ENCODE measurements at regions not wholly inside any gene's neighbourhood (a gene's known extent, or its start where the extent isn't known, plus 50 kb on each side); places are given as distances from the start of the nearest gene placed in this dataset.

DNA sequence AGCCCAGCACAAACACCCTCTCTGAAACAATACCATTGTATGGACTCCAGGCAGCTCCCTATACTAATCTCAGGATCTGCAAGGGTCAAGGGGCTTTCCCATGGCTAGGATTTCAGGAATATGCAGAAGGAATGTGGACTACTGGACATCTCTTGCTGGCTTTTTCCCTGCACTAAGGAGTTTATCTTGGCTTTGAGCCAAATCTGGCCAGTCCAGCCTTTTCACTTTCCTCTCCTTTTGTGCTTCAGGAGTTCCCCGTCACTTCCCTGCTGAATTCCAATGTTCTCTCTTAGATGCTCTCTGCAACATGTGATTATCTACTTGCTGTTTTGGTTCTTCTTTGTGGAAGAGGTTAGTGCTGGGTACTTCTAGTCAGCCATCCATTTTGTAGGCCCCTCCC, 568.2 kb downstream of the HDGFL1 start:
- Histone ChIP-seq H3K9me3 (no peaks in the 10 kb centered on the region), H3K36me3 (ENCODE audit: control insufficient read depth in 2 of 2, extremely low read depth in 1 of 2, insufficient read depth in 1 of 2, low read length in 1 of 2) (no peaks in the 10 kb centered on the region), H3K27me3 (replicated peaks in 1 of 2; ENCODE audit: control insufficient read depth in 2 of 2, extremely low read depth in 1 of 2, insufficient read depth in 2 of 2, low read length in 1 of 2) (no peaks in the 10 kb centered on the region), H3K4me1 (ENCODE audit: control insufficient read depth in 1 of 2, extremely low read depth in 1 of 2, insufficient read depth in 2 of 2, low read length in 2 of 2) (no peaks in the 10 kb centered on the region), H3K4me3 (ENCODE audit: control insufficient read depth in 1 of 2, extremely low read depth in 1 of 2, low read length in 1 of 2) (no peak overlapping the region), H3K27ac (ENCODE audit: low read length) (no peak overlapping the region)
- Mint-ChIP-seq H3K4me1 (no peaks in the 10 kb centered on the region), H3K27me3 (no peaks in the 10 kb centered on the region), H3K9me3 (peaks cover 8 to 32% (median 13%) of the 10 kb centered on the region in 3 donors), H3K4me3 (no peak overlapping the region), H3K36me3 (no peaks in the 10 kb centered on the region), H3K27ac (no peak overlapping the region)
- DNase-seq (no peak), ATAC-seq (replicated peaks in 1 of 4) (no peak)
- ChIA-PET CTCF (no interaction called here), POLR2A (no interaction called here)
- WGBS (ENCODE audit: insufficient coverage): no CpG with 5 or more reads among the region's 1 CpG

DNA sequence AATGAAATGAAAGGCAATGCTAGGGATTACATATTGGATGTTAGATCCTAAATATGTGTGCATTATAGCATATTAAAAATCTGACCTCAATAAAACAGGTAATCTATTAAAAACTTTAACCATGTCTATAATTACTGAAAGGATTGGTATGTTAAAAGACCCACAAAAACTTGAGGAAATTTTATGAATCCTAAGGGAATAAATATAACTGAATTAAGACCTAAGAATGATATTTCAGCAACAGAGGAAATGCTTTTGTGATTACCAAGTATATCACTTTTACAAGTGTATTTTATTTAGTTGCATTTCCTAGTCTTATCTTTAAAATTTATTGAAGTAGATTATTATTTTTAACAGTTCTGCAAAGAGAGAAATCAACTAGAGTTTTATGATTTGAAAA, 571.5 kb downstream of the HDGFL1 start:
- CTCF ChIA-PET: no interaction called here
- H3K9me3 Mint-ChIP-seq: peaks cover 2 to 16% (median 9%) of the 10 kb centered on the region in 3 donors
- Histone ChIP-seq H3K27me3 (replicated peaks in 1 of 2; ENCODE audit: control insufficient read depth in 2 of 2, extremely low read depth in 1 of 2, insufficient read depth in 2 of 2, low read length in 1 of 2) (no peaks in the 10 kb centered on the region), H3K36me3 (ENCODE audit: control insufficient read depth in 2 of 2, extremely low read depth in 1 of 2, insufficient read depth in 1 of 2, low read length in 1 of 2) (no peaks in the 10 kb centered on the region), H3K27ac (ENCODE audit: low read length) (no peak overlapping the region), H3K4me1 (ENCODE audit: control insufficient read depth in 1 of 2, extremely low read depth in 1 of 2, insufficient read depth in 2 of 2, low read length in 2 of 2) (no peaks in the 10 kb centered on the region), H3K4me3 (ENCODE audit: control insufficient read depth in 1 of 2, extremely low read depth in 1 of 2, low read length in 1 of 2) (no peak overlapping the region), H3K9me3 (no peaks in the 10 kb centered on the region)
- H3K27me3 Mint-ChIP-seq: no peaks in the 10 kb centered on the region
- no peak for DNase-seq
- no peaks in the 10 kb centered on the region for H3K4me1 Mint-ChIP-seq
- H3K27ac Mint-ChIP-seq: no peak overlapping the region
- H3K36me3 Mint-ChIP-seq: no peaks in the 10 kb centered on the region
- no peak for ATAC-seq (replicated peaks in 1 of 4)
- POLR2A ChIA-PET: no interaction called here
- H3K4me3 Mint-ChIP-seq: no peak overlapping the region

DNA sequence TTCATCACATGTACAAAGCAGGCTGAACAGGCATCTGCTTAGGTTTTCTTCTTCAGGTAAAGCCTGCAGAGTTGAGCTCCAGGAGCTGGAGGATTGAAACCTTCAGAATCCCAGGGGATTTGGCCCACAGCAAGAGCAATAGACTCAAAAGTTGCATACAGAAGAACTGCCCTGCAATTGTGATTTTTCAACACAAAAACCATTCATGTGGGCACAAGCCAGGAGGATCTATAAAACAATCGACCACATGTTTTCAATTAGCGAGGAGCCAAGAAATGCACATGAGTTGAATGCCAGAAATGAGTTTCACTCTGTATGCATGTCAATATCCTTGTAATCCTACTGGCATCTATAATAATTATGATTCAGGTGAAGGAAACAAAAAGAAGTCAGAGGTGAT, 576.4 kb downstream of the HDGFL1 start:
- Histone ChIP-seq H3K27ac (ENCODE audit: low read length) (no peak overlapping the region), H3K9me3 (no peaks in the 10 kb centered on the region), H3K27me3 (replicated peaks in 1 of 2; ENCODE audit: control insufficient read depth in 2 of 2, extremely low read depth in 1 of 2, insufficient read depth in 2 of 2, low read length in 1 of 2) (no peaks in the 10 kb centered on the region), H3K4me3 (ENCODE audit: control insufficient read depth in 1 of 2, extremely low read depth in 1 of 2, low read length in 1 of 2) (no peak overlapping the region), H3K4me1 (ENCODE audit: control insufficient read depth in 1 of 2, extremely low read depth in 1 of 2, insufficient read depth in 2 of 2, low read length in 2 of 2) (no peaks in the 10 kb centered on the region), H3K36me3 (ENCODE audit: control insufficient read depth in 2 of 2, extremely low read depth in 1 of 2, insufficient read depth in 1 of 2, low read length in 1 of 2) (no peaks in the 10 kb centered on the region)
- POLR2A ChIA-PET: no interaction called here
- peaks cover 0 to 3% (median 3%) of the 10 kb centered on the region in 3 donors for H3K9me3 Mint-ChIP-seq
- H3K4me1 Mint-ChIP-seq: no peaks in the 10 kb centered on the region
- ATAC-seq (replicated peaks in 1 of 4): no peak
- no peak overlapping the region for H3K27ac Mint-ChIP-seq
- H3K27me3 Mint-ChIP-seq: no peaks in the 10 kb centered on the region
- no peak overlapping the region for H3K4me3 Mint-ChIP-seq
- H3K36me3 Mint-ChIP-seq: no peaks in the 10 kb centered on the region
- CTCF ChIA-PET: no interaction called here
- no CpG with 5 or more reads among the region's 2 CpGs for WGBS (ENCODE audit: insufficient coverage)
- no peak for DNase-seq

DNA sequence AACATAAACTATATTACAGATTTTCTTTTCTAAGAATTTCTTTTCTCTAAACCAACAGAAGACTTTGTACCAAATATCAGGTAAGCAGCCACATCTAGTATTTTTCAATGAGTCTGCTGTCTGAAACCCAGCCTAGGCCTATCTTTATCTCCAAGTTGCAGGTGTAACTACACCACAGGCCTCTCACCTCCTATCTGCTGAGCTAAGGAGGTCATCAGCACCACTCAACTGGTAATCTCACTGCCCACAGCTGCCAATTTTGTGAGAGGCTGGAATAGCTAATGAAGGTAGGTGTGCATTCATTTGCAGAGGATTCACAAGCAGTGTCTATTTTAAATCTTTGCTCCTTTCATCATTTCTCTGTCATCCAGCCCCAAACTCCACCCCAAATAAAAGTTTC, 584.8 kb downstream of the HDGFL1 start:
- no peaks in the 10 kb centered on the region for H3K27me3 Mint-ChIP-seq
- H3K4me1 Mint-ChIP-seq: no peaks in the 10 kb centered on the region
- ChIA-PET POLR2A (no interaction called here), CTCF (no interaction called here)
- DNase-seq: no peak
- H3K36me3 Mint-ChIP-seq: no peaks in the 10 kb centered on the region
- no peak for ATAC-seq (replicated peaks in 1 of 4)
- Histone ChIP-seq H3K27me3 (replicated peaks in 1 of 2; ENCODE audit: control insufficient read depth in 2 of 2, extremely low read depth in 1 of 2, insufficient read depth in 2 of 2, low read length in 1 of 2) (no peaks in the 10 kb centered on the region), H3K4me3 (ENCODE audit: control insufficient read depth in 1 of 2, extremely low read depth in 1 of 2, low read length in 1 of 2) (no peak overlapping the region), H3K4me1 (ENCODE audit: control insufficient read depth in 1 of 2, extremely low read depth in 1 of 2, insufficient read depth in 2 of 2, low read length in 2 of 2) (no peaks in the 10 kb centered on the region), H3K9me3 (no peaks in the 10 kb centered on the region), H3K36me3 (ENCODE audit: control insufficient read depth in 2 of 2, extremely low read depth in 1 of 2, insufficient read depth in 1 of 2, low read length in 1 of 2) (no peaks in the 10 kb centered on the region), H3K27ac (ENCODE audit: low read length) (no peak overlapping the region)
- no peak overlapping the region for H3K27ac Mint-ChIP-seq
- H3K4me3 Mint-ChIP-seq: no peak overlapping the region
- peaks cover 7 to 13% (median 7%) of the 10 kb centered on the region in 3 donors for H3K9me3 Mint-ChIP-seq

DNA sequence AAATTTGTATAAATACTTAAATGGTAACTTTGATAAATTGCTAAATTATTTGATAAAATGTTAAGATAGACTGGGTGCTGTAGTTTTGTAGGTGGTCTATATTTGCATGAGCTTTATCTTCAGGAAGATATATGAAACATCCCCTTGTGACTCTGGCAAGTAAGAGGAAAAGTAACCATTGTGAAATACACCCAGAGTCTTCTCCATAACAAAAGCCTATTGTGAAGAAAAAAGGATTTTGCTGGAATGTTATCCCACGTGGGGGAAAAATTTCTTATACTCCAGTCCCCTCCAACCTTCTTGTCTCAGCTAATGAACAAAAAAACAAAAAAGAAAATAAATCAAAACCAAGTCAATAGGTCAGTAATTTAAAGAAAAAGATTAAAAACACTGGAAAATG, 600.7 kb downstream of the HDGFL1 start:
- no CpG with 5 or more reads among the region's 1 CpG for whole genome bisulfite sequencing (ENCODE audit: insufficient coverage)
- Histone ChIP-seq H3K27ac (ENCODE audit: low read length) (no peak overlapping the region), H3K27me3 (replicated peaks in 1 of 2; ENCODE audit: control insufficient read depth in 2 of 2, extremely low read depth in 1 of 2, insufficient read depth in 2 of 2, low read length in 1 of 2) (no peaks in the 10 kb centered on the region), H3K9me3 (no peaks in the 10 kb centered on the region), H3K4me3 (ENCODE audit: control insufficient read depth in 1 of 2, extremely low read depth in 1 of 2, low read length in 1 of 2) (no peak overlapping the region), H3K36me3 (ENCODE audit: control insufficient read depth in 2 of 2, extremely low read depth in 1 of 2, insufficient read depth in 1 of 2, low read length in 1 of 2) (no peaks in the 10 kb centered on the region), H3K4me1 (ENCODE audit: control insufficient read depth in 1 of 2, extremely low read depth in 1 of 2, insufficient read depth in 2 of 2, low read length in 2 of 2) (no peaks in the 10 kb centered on the region)
- POLR2A ChIA-PET: no interaction called here
- Mint-ChIP-seq H3K27me3 (no peaks in the 10 kb centered on the region), H3K9me3 (peaks cover 7 to 19% (median 10%) of the 10 kb centered on the region in 3 donors), H3K4me3 (no peak overlapping the region), H3K27ac (no peak overlapping the region), H3K36me3 (no peaks in the 10 kb centered on the region), H3K4me1 (no peaks in the 10 kb centered on the region)
- CTCF ChIA-PET: no interaction called here
- ATAC-seq (replicated peaks in 1 of 4) (no peak), DNase-seq (no peak)

DNA sequence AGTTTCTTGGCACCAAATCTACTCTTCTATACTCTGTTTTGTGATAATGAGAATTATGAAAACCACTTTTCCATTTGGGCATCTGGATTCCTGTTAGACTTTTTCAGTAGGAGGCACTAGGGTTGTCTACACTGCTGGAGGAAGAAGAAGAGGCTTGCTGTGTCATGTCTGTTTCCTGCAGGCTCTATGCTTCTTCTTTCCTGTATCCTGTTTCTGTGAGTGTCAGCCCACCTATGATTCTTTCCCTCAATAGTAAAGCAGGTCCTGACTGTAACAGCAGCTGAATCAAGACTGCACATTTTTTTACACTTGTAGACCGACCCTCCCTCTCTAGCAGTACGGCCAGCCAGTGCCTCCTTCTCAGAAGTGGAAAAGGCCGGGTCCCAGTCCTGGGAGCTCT, 603.9 kb downstream of the HDGFL1 start:
- H3K27ac ChIP-seq (ENCODE audit: low read length): no peak overlapping the region
- H3K9me3 Mint-ChIP-seq: peaks cover 3 to 5% (median 4%) of the 10 kb centered on the region in 3 donors
- ATAC-seq (replicated peaks in 1 of 4): no peak
- no peak for DNase-seq
- ChIA-PET CTCF (no interaction called here), POLR2A (no interaction called here)
- no peaks in the 10 kb centered on the region for H3K9me3 ChIP-seq
- H3K4me1 Mint-ChIP-seq: no peaks in the 10 kb centered on the region
- H3K27me3 Mint-ChIP-seq: no peaks in the 10 kb centered on the region
- no peaks in the 10 kb centered on the region for H3K4me1 ChIP-seq (ENCODE audit: control insufficient read depth in 1 of 2, extremely low read depth in 1 of 2, insufficient read depth in 2 of 2, low read length in 2 of 2)
- no peak overlapping the region for H3K4me3 Mint-ChIP-seq
- no peak overlapping the region for H3K27ac Mint-ChIP-seq
- H3K36me3 ChIP-seq (ENCODE audit: control insufficient read depth in 2 of 2, extremely low read depth in 1 of 2, insufficient read depth in 1 of 2, low read length in 1 of 2): no peaks in the 10 kb centered on the region
- H3K27me3 ChIP-seq (replicated peaks in 1 of 2; ENCODE audit: control insufficient read depth in 2 of 2, extremely low read depth in 1 of 2, insufficient read depth in 2 of 2, low read length in 1 of 2): no peaks in the 10 kb centered on the region
- H3K4me3 ChIP-seq (ENCODE audit: control insufficient read depth in 1 of 2, extremely low read depth in 1 of 2, low read length in 1 of 2): no peak overlapping the region
- WGBS (ENCODE audit: insufficient coverage): 31% methylated on average over 2 of the region's 3 CpGs
- H3K36me3 Mint-ChIP-seq: no peaks in the 10 kb centered on the region

DNA sequence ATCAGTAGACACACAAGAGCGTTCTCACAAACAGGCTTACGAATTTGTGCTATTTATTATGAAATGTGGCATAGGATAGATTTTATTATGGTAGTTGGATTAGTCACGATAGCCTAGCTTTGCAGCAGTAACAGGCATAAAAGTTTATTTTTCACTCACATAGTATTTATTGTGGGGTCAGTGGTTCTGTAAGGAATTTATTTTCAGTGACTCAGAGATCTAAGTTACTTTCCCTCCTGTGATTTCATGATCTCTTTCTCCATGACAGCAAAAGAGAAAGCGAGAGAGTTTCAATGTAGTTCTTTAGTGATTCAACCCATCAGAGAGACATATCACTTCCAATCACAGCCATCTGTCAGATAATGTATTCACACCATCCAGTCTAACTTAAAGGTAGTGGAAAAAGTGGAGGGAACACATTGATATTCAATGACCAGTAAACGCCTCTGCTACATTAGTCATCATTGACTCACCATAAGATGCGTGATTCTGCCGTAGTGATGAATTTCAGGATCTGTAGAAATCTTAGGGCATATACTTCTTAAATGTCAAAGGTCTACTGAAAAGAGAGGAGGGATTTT, 605.5 kb downstream of the HDGFL1 start:
- Histone ChIP-seq H3K4me1 (ENCODE audit: control insufficient read depth in 1 of 2, extremely low read depth in 1 of 2, insufficient read depth in 2 of 2, low read length in 2 of 2) (no peaks in the 10 kb centered on the region), H3K36me3 (ENCODE audit: control insufficient read depth in 2 of 2, extremely low read depth in 1 of 2, insufficient read depth in 1 of 2, low read length in 1 of 2) (no peaks in the 10 kb centered on the region), H3K4me3 (ENCODE audit: control insufficient read depth in 1 of 2, extremely low read depth in 1 of 2, low read length in 1 of 2) (no peak overlapping the region), H3K27ac (ENCODE audit: low read length) (no peak overlapping the region), H3K27me3 (replicated peaks in 1 of 2; ENCODE audit: control insufficient read depth in 2 of 2, extremely low read depth in 1 of 2, insufficient read depth in 2 of 2, low read length in 1 of 2) (no peaks in the 10 kb centered on the region), H3K9me3 (no peaks in the 10 kb centered on the region)
- no CpG with 5 or more reads among the region's 7 CpGs for WGBS (ENCODE audit: insufficient coverage)
- H3K27me3 Mint-ChIP-seq: no peaks in the 10 kb centered on the region
- CTCF ChIA-PET: no interaction called here
- POLR2A ChIA-PET: no interaction called here
- ATAC-seq (replicated peaks in 1 of 4) (no peak), DNase-seq (no peak)
- no peak overlapping the region for H3K4me3 Mint-ChIP-seq
- no peaks in the 10 kb centered on the region for H3K4me1 Mint-ChIP-seq
- peaks cover 3 to 5% (median 4%) of the 10 kb centered on the region in 3 donors for H3K9me3 Mint-ChIP-seq
- no peaks in the 10 kb centered on the region for H3K36me3 Mint-ChIP-seq
- no peak overlapping the region for H3K27ac Mint-ChIP-seq

Measured in T-cell (primary cell).